Glutamatergic neuron (in vitro differentiated cells): ENCODE measurements at regions not wholly inside any gene's neighbourhood (a gene's known extent, or its start where the extent isn't known, plus 50 kb on each side); places are given as distances from the start of the nearest gene placed in this dataset.
"Not testable (repeated sequence)": the region's sequence is repeated elsewhere in the genome, so short reads cannot be mapped to it uniquely, and the experiment has no call there.

Source experiments
- DNase-seq: peaks from one replicate; pipeline ENCODE4 v3.0.0; 2022
- H3K27ac Mint-ChIP-seq: one replicate; pipeline ENCODE4 v1.8.0; 2020; ENCODE audit warnings: mild to moderate bottlenecking, mixed read lengths, inconsistent platforms; ENCODE audit not compliant: unreplicated experiment
- H3K27me3 Mint-ChIP-seq: one replicate; pipeline ENCODE4 v1.8.0; 2020; ENCODE audit warnings: mild to moderate bottlenecking, moderate library complexity, mixed read lengths, inconsistent platforms; ENCODE audit not compliant: unreplicated experiment
- H3K36me3 Mint-ChIP-seq: one replicate; pipeline ENCODE4 v1.8.0; 2020; ENCODE audit warnings: mild to moderate bottlenecking, mixed read lengths, inconsistent platforms; ENCODE audit not compliant: unreplicated experiment
- H3K4me1 Mint-ChIP-seq: one replicate; pipeline ENCODE4 v1.8.0; 2020; ENCODE audit warnings: mild to moderate bottlenecking, low read depth, mixed read lengths, inconsistent platforms; ENCODE audit not compliant: unreplicated experiment
- H3K4me3 Mint-ChIP-seq: one replicate; pipeline ENCODE4 v1.8.0; 2020; ENCODE audit warnings: mild to moderate bottlenecking, mixed read lengths, inconsistent platforms; ENCODE audit not compliant: unreplicated experiment
- H3K9me3 Mint-ChIP-seq: one replicate; pipeline ENCODE4 v1.8.0; 2020; ENCODE audit warnings: mild to moderate bottlenecking, moderate library complexity, mixed read lengths, inconsistent platforms; ENCODE audit not compliant: unreplicated experiment
- CTCF ChIP-seq: fragments of 200-600 bp; sonication (generic); IDR thresholded peaks from one replicate; pipeline ENCODE4 v1.5.0; 2021; ENCODE audit not compliant: partially characterized antibody, unreplicated experiment

- H3K9me3 Mint-ChIP-seq = no peaks in the 10 kb centered on the region
- no peaks in the 10 kb centered on the region for H3K36me3 Mint-ChIP-seq
- DNase-seq = no peak
- H3K4me1 Mint-ChIP-seq = no peaks in the 10 kb centered on the region
- no peaks in the 10 kb centered on the region for H3K27me3 Mint-ChIP-seq
- TF ChIP-seq CTCF = no peak
- H3K4me3 Mint-ChIP-seq = no peak overlapping the region
- no peak overlapping the region for H3K27ac Mint-ChIP-seq
Observed at GRCh38 chr10:120182431-120182830, 274.6 kb upstream of the PLPP4 start.

GRCh38 chr10:120183546-120183945 lies 273.5 kb upstream of the PLPP4 start:
- no peaks in the 10 kb centered on the region for H3K9me3 Mint-ChIP-seq
- no peak for TF ChIP-seq CTCF
- no peaks in the 10 kb centered on the region for H3K36me3 Mint-ChIP-seq
- DNase-seq = no peak
- H3K27ac Mint-ChIP-seq = no peak overlapping the region
- H3K27me3 Mint-ChIP-seq = no peaks in the 10 kb centered on the region
- H3K4me3 Mint-ChIP-seq = no peak overlapping the region
- no peaks in the 10 kb centered on the region for H3K4me1 Mint-ChIP-seq

- Mint-ChIP-seq H3K27ac (no peak overlapping the region), H3K4me3 (no peak overlapping the region), H3K27me3 (no peaks in the 10 kb centered on the region), H3K4me1 (no peaks in the 10 kb centered on the region), H3K9me3 (no peaks in the 10 kb centered on the region), H3K36me3 (no peaks in the 10 kb centered on the region)
- DNase-seq = no peak
- TF ChIP-seq CTCF = no peak
Observed at GRCh38 chr10:120184547-120185337, 272.3 kb upstream of the PLPP4 start.

GRCh38 chr10:120186506-120186905 lies 270.5 kb upstream of the PLPP4 start:
- no peaks in the 10 kb centered on the region for H3K4me1 Mint-ChIP-seq
- no peaks in the 10 kb centered on the region for H3K27me3 Mint-ChIP-seq
- no peaks in the 10 kb centered on the region for H3K9me3 Mint-ChIP-seq

GRCh38 chr10:120187168-120187567 lies 269.9 kb upstream of the PLPP4 start:
- not testable (repeated sequence) for H3K4me3 Mint-ChIP-seq, DNase-seq, H3K27ac Mint-ChIP-seq, H3K36me3 Mint-ChIP-seq, H3K27me3 Mint-ChIP-seq, H3K4me1 Mint-ChIP-seq, H3K9me3 Mint-ChIP-seq

More at GRCh38 chr10:120186506-120186905, 270.5 kb upstream of the PLPP4 start:
- Mint-ChIP-seq H3K36me3 (peaks cover 5% of the 10 kb centered on the region), H3K4me3 (no peak overlapping the region), H3K27ac (no peak overlapping the region)
- DNase-seq = no peak
- TF ChIP-seq CTCF = no peak
